K562 (cell line): ENCODE measurements at regions not wholly inside any gene's neighbourhood (a gene's known extent, or its start where the extent isn't known, plus 50 kb on each side); places are given as distances from the start of the nearest gene placed in this dataset.

Source experiments
- ATAC-seq: fragments of 200-7000 bp; cut with Tn5 transposase; 3 replicates; pipeline ENCODE4 v1.9.1; 2020; ENCODE audit warnings: moderate library complexity
- BruUV-seq: library from RNA; stranded (reverse); fragments of 400-500 nt; replicated peaks from 2 replicates; lab custom pipeline; 2021; lab: Mats Ljungman, UMichigan
- CTCF ChIA-PET: fragments of 300-600 bp; formaldehyde crosslinking; extraction: SDS; loops from one replicate; lab custom pipeline; 2021; ENCODE audit warnings: low intra/inter-chr PET ratio; lab: Yijun Ruan, JAX
- POLR2A ChIA-PET: fragments of 300-600, 350-650 bp; sonication (Branson Sonifier 250); formaldehyde crosslinking; extraction: SDS; loops from one replicate; lab custom pipeline; 2021; ENCODE audit warnings: antibody characterized with exemption, inconsistent platforms; lab: Yijun Ruan, JAX
- DNase-seq, 4 experiments: peaks; one replicate each; pipeline versions ENCODE4 v3.0.0 to v3.0.0-alpha.2; 2011 to 2018; ENCODE audit warnings: low spot score in 3 of 4, mixed read lengths in 3 of 4; ENCODE audit errors: extremely low read depth in 1 of 4
- FAIRE-seq: peaks from 2 replicates; lab custom pipeline; 2011; peaks lifted over from hg19 to GRCh38; lab: Jason Lieb, UNC
- H2AFZ ChIP-seq: 2 replicates; pipeline ENCODE4 v1.6.0; 2011; ENCODE audit warnings: low read depth, low read length, control low read depth, inconsistent platforms
- H3K27ac ChIP-seq: fragments of 200-600 bp; 3 replicates; pipeline ENCODE4 v1.8.0; 2011; ENCODE audit warnings: low read depth, mild to moderate bottlenecking, control low read depth, inconsistent platforms, low read length, moderate library complexity, mixed read lengths; ENCODE audit errors: extremely low read depth
- H3K27me3 ChIP-seq, 2 experiments: fragments of 300-600 bp in 1 of 2; 2 replicates in 1 of 2; 3 replicates in 1 of 2; pipeline versions ENCODE4 v1.6.0 to v1.8.0; 2011; ENCODE audit warnings: inconsistent platforms in 2 of 2, low read length in 2 of 2, mild to moderate bottlenecking in 1 of 2, mixed read lengths in 1 of 2, moderate library complexity in 1 of 2; ENCODE audit not compliant: control insufficient read depth in 2 of 2, insufficient read depth in 2 of 2
- H3K36me3 ChIP-seq: fragments of 300-600 bp; 3 replicates; pipeline ENCODE4 v1.8.0; 2011; ENCODE audit warnings: mild to moderate bottlenecking, low read length, inconsistent platforms; ENCODE audit not compliant: control insufficient read depth, insufficient read depth
- H3K4me1 ChIP-seq, 2 experiments: fragments of 200-600 bp in 1 of 2; replicated peaks in 1 of 2; 2 replicates in 1 of 2; 3 replicates in 1 of 2; pipeline versions ENCODE4 v1.5.1 to v1.8.0; 2011; ENCODE audit warnings: inconsistent platforms in 2 of 2, low read length in 2 of 2, mild to moderate bottlenecking in 1 of 2, mixed read lengths in 1 of 2, moderate library complexity in 1 of 2; ENCODE audit not compliant: control insufficient read depth in 2 of 2, insufficient read depth in 2 of 2
- H3K4me2 ChIP-seq: 2 replicates; pipeline ENCODE4 v1.6.1; 2011; ENCODE audit warnings: low read length, control low read depth, inconsistent platforms, mixed read lengths; ENCODE audit not compliant: insufficient read depth
- H3K4me3 ChIP-seq: fragments of 200-600 bp; sonication (generic), shearing (Covaris generic); 2 replicates; pipeline ENCODE4 v1.5.1; 2016; ENCODE audit warnings: control low read depth, inconsistent platforms
- H3K79me2 ChIP-seq: fragments of 200-600 bp; 3 replicates; pipeline ENCODE4 v1.8.0; 2011; ENCODE audit warnings: low read length, inconsistent platforms; ENCODE audit not compliant: control insufficient read depth, insufficient read depth
- H3K9ac ChIP-seq, 2 experiments: 2 replicates each; pipeline versions ENCODE4 v1.6.0 to v1.6.1; 2011; ENCODE audit warnings: low read depth in 2 of 2, low read length in 2 of 2, control low read depth in 1 of 2, inconsistent platforms in 1 of 2, mild to moderate bottlenecking in 1 of 2, mixed read lengths in 1 of 2; ENCODE audit not compliant: insufficient read depth in 1 of 2
- H3K9me1 ChIP-seq: one replicate; pipeline ENCODE4 v1.6.0; 2011; ENCODE audit warnings: inconsistent platforms, mild to moderate bottlenecking, low read length, moderate library complexity; ENCODE audit not compliant: control insufficient read depth, insufficient read depth
- H3K9me3 ChIP-seq: replicated peaks from 2 replicates; pipeline ENCODE4 v1.5.1; 2011; ENCODE audit warnings: low read depth, low read length, inconsistent platforms; ENCODE audit not compliant: control insufficient read depth, insufficient read depth
- H4K20me1 ChIP-seq: replicated peaks from 2 replicates; pipeline ENCODE4 v1.6.1; 2011; ENCODE audit warnings: low read length, inconsistent platforms, mixed read lengths; ENCODE audit not compliant: control insufficient read depth, insufficient read depth
- CTCF ChIP-seq, 3 experiments: IDR thresholded peaks in 2 of 3; conservative IDR thresholded peaks in 1 of 3; 2 replicates each; pipeline ENCODE4 v1.5.1; 2011 to 2012; ENCODE audit warnings: low read length in 3 of 3, mild to moderate bottlenecking in 3 of 3, control low read depth in 2 of 3, improper control_type of control experiment in 1 of 3, inconsistent platforms in 1 of 3, low read depth in 1 of 3, mixed read lengths in 1 of 3, moderate library complexity in 1 of 3; ENCODE audit not compliant: insufficient read depth in 2 of 3
- MXD1 ChIP-seq: fragments of 250-450 bp; sonication (Bioruptor Pico); IDR thresholded peaks from 2 replicates; pipeline ENCODE4 v1.8.0; 2021; ENCODE audit warnings: borderline replicate concordance, mild to moderate bottlenecking, moderate library complexity; ENCODE audit not compliant: poor library complexity, severe bottlenecking
- RAD21 ChIP-seq, 2 experiments: fragments of 250-450 bp in 1 of 2; fragments of 450-650 bp in 1 of 2; sonication (Bioruptor Pico) in 1 of 2; formaldehyde crosslinking in 1 of 2; IDR thresholded peaks in 1 of 2; conservative IDR thresholded peaks in 1 of 2; 2 replicates each; pipeline versions ENCODE4 v1.4.0 to v1.8.0; 2020 to 2022; ENCODE audit warnings: mild to moderate bottlenecking in 2 of 2, moderate library complexity in 1 of 2
- RCOR1 ChIP-seq, 2 experiments: IDR thresholded peaks; 2 replicates each; pipeline ENCODE4 v1.6.1; 2012; ENCODE audit warnings: low read depth in 2 of 2, low read length in 2 of 2, borderline replicate concordance in 1 of 2, improper control_type of control experiment in 1 of 2
- REST ChIP-seq, 2 experiments: fragments of 450-650 bp; formaldehyde crosslinking in 1 of 2; IDR thresholded peaks; 2 replicates each; pipeline versions ENCODE4 v1.4.0 to v1.6.1; 2014 to 2020; ENCODE audit warnings: mild to moderate bottlenecking in 2 of 2, borderline replicate concordance in 1 of 2, low read depth in 1 of 2
- SMC3 ChIP-seq: conservative IDR thresholded peaks from 2 replicates; pipeline ENCODE4 v1.6.1; 2011; ENCODE audit warnings: low read depth, low read length, improper control_type of control experiment; ENCODE audit not compliant: insufficient read depth
- ZNF436 ChIP-seq: fragments of 250-450, 450-650 bp; sonication (Bioruptor Pico); formaldehyde crosslinking; IDR thresholded peaks from 2 replicates; pipeline ENCODE4 v1.7.0; 2020; ENCODE audit warnings: mild to moderate bottlenecking
- WGBS: fragments of 100-300 bp; shearing (Covaris generic); methylation state at CpG from one replicate; pipeline ENCODE4 v1.1.6; 2016; ENCODE audit warnings: low coverage, mixed read lengths; ENCODE audit not compliant: insufficient coverage; ENCODE audit errors: missing lambda C conversion rate; 5-methylcytosine and 5-hydroxymethylcytosine counted together
- in situ Hi-C: fragments of 300-500 bp; cut with MboI; formaldehyde crosslinking; loops from 4 replicates; pipeline ENCODE4 v1.15.0; 2018; ENCODE audit warnings: inconsistent platforms, mixed read lengths
- intact Hi-C: fragments of 100-400 bp; cut with micrococcal nuclease; formaldehyde crosslinking; loops from 2 replicates; pipeline ENCODE4 v1.14.2; 2022

GRCh38 chr14:95442633-95443021 lies 73.8 kb downstream of the SYNE3 start:
- no TSS peak for BruUV-seq
- Histone ChIP-seq H3K4me3 (no peak overlapping the region), H3K9ac (no peak overlapping the region), H3K9me3 (no peaks in the 10 kb centered on the region), H4K20me1 (no peaks in the 10 kb centered on the region), H3K79me2 (no peaks in the 10 kb centered on the region), H2AFZ (no peak overlapping the region), H3K27ac (no peak overlapping the region), H3K36me3 (no peaks in the 10 kb centered on the region), H3K4me2 (no peak overlapping the region), H3K27me3 (peaks cover 0 to 21% of the 10 kb centered on the region in 2 experiments; a peak in 3 of 5 replicates), H3K4me1 (peaks cover 0 to 3% of the 10 kb centered on the region in 2 experiments; a peak in 1 of 5 replicates), H3K9me1 (no peaks in the 10 kb centered on the region)
- POLR2A ChIA-PET = interaction anchor here (0.6 to 0.9 kb wide), 3 partner anchors 50 to 342 kb away, joined by 3 read pairs; partner anchors contain the start of gene GLRX5
- WGBS = 8% methylated on average over 2 of the region's 5 CpGs
- CTCF ChIA-PET = interaction anchor here (0.6 to 1.4 kb wide), 2 partner anchors 85 to 700 kb away, joined by 3 to 5 read pairs; no protein-coding TSS in a partner anchor
- in situ Hi-C loops (loop anchor here (5.0 kb wide), 1 partner anchor 85 kb away; no protein-coding TSS in a partner anchor), intact Hi-C loops (loop anchor here (1.0 kb wide), 1 partner anchor 85 kb away; no protein-coding TSS in a partner anchor)
- peak; percentile 72 for FAIRE-seq
- peak; percentile 98 for ATAC-seq
- DNase-seq = peak; percentile 67 to 77 (median 72)
- TF ChIP-seq ZNF436 (CRISPR knock-in tag) (no peak), CTCF (IDR thresholded peaks at IDR 0.05 in 2 of 3, conservative IDR thresholded peaks at IDR 0.05 in 1 of 3; ENCODE audit: insufficient read depth in 2 of 3, low read depth in 1 of 3, low read length in 3 of 3) (peak; percentile 74 to 83 (median 78)), MXD1 (no peak), REST (IDR thresholded peaks at IDR 0.05; ENCODE audit: borderline replicate concordance) (peak; percentile 55; the same call in 1 of the 2 replicates), REST (CRISPR knock-in tag; IDR thresholded peaks at IDR 0.05; ENCODE audit: low read depth) (no peak), RCOR1 (IDR thresholded peaks at IDR 0.05; ENCODE audit: borderline replicate concordance in 1 of 2, low read depth in 2 of 2, low read length in 2 of 2) (0 out of 4 replicates have a peak, but pooled peaks of 1 of the 2 experiments have one; percentile 24), SMC3 (peak; percentile 42; the same call in 1 of the 2 replicates), RAD21 (CRISPR knock-in tag; conservative IDR thresholded peaks at IDR 0.05 in 1 of 2, IDR thresholded peaks at IDR 0.05 in 1 of 2) (peak; percentile 58 to 80)
